ENCODE measurements at regions not wholly inside any gene's neighbourhood (a gene's known extent, or its start where the extent isn't known, plus 50 kb on each side); places are given as distances from the start of the nearest gene placed in this dataset.
A peak's percentile ranks its signal among the peaks of the same experiment; 100 is the strongest.

DNA sequence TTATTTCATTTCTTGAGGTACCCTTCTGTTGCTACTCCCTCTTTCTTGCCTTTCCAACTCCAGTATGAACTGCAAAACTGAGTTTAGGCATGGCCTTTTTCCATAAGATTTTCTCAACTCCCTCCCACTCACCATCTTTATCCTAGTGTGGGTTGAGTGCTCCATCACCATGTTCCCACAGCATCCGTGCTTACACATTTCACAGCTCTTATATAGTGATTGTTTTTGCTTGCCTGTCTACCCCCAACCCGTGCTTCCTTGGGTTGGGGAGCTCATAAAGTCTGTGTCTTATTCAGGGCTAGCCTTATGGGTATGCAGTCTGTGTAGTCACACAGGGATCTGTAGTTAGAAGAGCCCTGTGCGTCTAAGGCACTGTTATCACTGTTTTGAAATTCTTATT is 68.2 kb upstream of the CCDC190 start:
- in situ Hi-C loops (cut with HindIII; ENCODE audit: low pct_unique_long_range_greater_than_20kb, low sequenced_read_pairs) = no loop called here
- no peak for TF ChIP-seq JUND (IDR thresholded peaks at IDR 0.05; ENCODE audit: low read depth)
- no peak for DNase-seq (ENCODE audit: low read depth in 1 of 2, low spot score in 1 of 2)

DNA sequence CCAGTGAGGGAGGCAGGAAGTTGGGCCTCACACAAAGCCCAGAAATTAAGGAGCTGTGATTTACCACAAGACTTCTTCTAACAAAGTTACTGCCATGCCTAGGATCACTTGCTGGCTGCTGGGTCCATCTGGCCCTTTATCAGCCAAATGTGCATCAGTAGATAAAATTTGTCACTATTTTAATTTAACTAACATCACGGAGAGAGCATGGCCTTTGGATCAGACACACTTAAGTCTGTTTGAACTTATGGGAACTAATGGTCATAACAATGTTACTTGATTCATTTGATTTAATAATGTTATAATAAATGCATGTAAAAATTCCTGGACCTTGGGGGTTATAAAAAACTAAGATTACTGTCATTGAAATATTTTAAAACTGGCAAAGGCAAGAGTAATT is 67.2 kb upstream of the CCDC190 start:
- in situ Hi-C loops (cut with HindIII; ENCODE audit: low pct_unique_long_range_greater_than_20kb, low sequenced_read_pairs) = no loop called here
- no peak for DNase-seq (ENCODE audit: low read depth in 1 of 2, low spot score in 1 of 2)
- no peak for TF ChIP-seq JUND (IDR thresholded peaks at IDR 0.05; ENCODE audit: low read depth)

DNA sequence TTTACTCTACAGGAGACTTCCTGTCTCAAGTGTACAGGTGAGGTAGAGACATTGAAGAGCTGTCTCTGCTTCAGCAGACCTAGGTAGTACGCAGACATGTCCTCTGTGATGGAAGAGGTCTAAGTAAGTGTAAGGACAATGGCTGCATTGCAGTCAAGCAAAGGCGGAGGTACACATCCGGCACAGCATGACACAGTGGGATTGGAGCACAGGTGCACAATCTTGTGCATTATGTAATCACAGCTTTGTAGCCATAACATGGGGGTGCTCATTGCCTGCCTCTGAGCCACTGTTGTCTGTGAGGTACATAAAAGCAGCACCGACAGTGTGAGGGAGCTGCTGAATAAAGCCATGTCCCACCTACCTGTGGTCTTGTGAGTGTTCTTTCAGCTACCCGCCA is 66.4 kb upstream of the CCDC190 start:
- TF ChIP-seq JUND (IDR thresholded peaks at IDR 0.05; ENCODE audit: low read depth) = no peak
- no peak for DNase-seq (ENCODE audit: low read depth in 1 of 2, low spot score in 1 of 2)
- in situ Hi-C loops (cut with HindIII; ENCODE audit: low pct_unique_long_range_greater_than_20kb, low sequenced_read_pairs) = no loop called here

DNA sequence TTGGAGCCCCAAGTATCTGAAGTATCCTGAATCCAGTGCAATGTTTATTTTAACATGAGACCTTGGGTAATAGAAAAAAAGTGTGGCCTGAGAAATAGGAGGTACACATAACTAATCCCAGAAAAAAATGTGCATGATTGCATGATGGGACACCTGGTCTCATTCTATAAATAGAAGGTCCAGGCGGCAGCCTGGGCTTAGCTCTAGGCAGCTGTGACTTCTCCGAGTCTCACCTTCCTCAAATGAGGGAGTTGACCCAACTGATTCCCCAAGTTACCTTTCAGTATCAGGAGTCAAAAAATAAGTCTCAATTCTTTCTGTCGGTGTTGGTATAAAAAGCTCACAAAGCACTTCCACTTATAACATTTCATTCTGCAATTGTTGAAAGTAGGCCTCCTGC is 65.9 kb upstream of the CCDC190 start:
- in situ Hi-C loops (cut with HindIII; ENCODE audit: low pct_unique_long_range_greater_than_20kb, low sequenced_read_pairs) = no loop called here
- no peak for DNase-seq (ENCODE audit: low read depth in 1 of 2, low spot score in 1 of 2)
- TF ChIP-seq JUND (IDR thresholded peaks at IDR 0.05; ENCODE audit: low read depth) = no peak

DNA sequence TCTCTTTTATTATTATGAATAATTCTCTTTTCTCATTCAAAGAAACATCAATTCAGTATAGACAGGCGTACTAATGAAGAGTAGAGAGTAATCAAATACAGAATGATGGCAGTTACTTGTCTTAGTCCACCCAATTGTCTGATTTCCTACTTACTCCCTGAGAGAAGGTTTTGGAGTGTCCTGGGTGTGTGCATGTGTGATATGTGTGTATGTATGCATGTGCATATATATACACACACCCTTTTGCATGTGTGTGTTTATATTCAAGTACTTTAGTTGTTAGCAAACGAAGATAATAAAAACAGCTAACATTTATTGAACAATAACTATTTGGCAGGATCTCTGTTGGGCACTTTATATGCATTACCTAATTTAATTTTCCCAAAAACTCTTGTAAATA is 63.2 kb upstream of the CCDC190 start:
- in situ Hi-C loops (cut with HindIII; ENCODE audit: low pct_unique_long_range_greater_than_20kb, low sequenced_read_pairs) = no loop called here
- TF ChIP-seq JUND (IDR thresholded peaks at IDR 0.05; ENCODE audit: low read depth) = no peak
- no peak for DNase-seq (ENCODE audit: low read depth in 1 of 2, low spot score in 1 of 2)

DNA sequence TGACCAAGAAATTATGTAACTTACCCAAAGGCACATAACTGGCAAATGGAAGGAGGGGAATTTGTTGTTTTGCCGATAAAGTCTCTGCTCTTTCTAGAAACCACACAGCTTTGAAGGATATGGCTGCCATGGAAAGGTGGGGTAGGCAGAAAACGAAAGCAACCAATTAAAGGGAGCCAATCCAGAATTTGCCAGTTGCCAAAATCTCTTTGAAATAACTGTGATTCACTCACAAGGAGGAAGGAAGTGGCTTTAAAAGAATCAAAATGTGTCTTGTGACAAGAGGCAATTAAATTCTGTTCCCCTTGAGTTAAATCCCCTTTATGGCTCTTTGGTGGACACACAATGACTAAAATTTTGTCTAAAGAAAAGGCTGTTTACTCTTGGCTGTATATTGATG is 61.2 kb upstream of the CCDC190 start:
- no peak for TF ChIP-seq JUND (IDR thresholded peaks at IDR 0.05; ENCODE audit: low read depth)
- in situ Hi-C loops (cut with HindIII; ENCODE audit: low pct_unique_long_range_greater_than_20kb, low sequenced_read_pairs) = no loop called here
- no peak for DNase-seq (ENCODE audit: low read depth in 1 of 2, low spot score in 1 of 2)

DNA sequence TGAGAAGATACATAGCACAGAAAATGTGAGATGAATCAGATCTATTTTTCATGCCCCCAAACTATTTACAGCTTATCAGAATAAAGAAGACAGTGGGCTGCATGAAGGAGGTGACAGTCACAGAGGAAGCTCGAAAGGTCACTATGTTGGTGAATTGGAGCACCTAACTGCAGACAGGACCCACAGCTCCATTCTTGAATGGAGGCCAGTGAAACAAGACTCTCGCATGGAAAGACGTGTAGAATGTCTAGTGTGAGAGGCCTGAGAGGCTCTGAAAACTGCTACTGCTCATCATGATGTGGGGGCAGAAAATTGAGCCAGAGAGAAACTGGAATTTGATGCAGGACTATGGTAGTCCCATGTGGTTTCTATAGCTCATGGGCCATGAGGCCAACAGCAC is 60.3 kb upstream of the CCDC190 start:
- TF ChIP-seq JUND (IDR thresholded peaks at IDR 0.05; ENCODE audit: low read depth) = no peak
- in situ Hi-C loops (cut with HindIII; ENCODE audit: low pct_unique_long_range_greater_than_20kb, low sequenced_read_pairs) = no loop called here
- DNase-seq (ENCODE audit: low read depth in 1 of 2, low spot score in 1 of 2) = no peak

DNA sequence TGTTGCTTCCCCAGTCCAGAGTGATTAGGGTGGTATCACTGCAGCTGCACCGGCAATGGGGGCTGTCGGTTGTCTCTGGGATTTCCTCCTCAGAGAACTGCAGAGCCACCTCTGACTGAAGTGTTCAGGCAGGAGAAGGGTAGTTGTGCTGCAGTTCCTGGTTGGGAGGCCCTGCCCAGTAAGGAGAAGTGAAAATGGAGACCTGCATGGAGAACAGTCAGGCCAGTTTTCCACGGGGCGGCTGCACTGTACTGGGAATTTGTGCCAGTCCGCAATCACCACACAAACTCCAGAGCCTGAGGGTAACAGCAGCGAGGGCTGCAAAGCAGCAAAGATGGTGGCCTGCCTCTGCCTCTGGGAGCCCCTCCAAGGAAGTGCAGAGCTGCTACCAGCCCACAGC is 58.1 kb upstream of the CCDC190 start:
- DNase-seq (ENCODE audit: low read depth in 1 of 2, low spot score in 1 of 2) = no peak
- in situ Hi-C loops (cut with HindIII; ENCODE audit: low pct_unique_long_range_greater_than_20kb, low sequenced_read_pairs) = no loop called here
- TF ChIP-seq JUND (IDR thresholded peaks at IDR 0.05; ENCODE audit: low read depth) = no peak

DNA sequence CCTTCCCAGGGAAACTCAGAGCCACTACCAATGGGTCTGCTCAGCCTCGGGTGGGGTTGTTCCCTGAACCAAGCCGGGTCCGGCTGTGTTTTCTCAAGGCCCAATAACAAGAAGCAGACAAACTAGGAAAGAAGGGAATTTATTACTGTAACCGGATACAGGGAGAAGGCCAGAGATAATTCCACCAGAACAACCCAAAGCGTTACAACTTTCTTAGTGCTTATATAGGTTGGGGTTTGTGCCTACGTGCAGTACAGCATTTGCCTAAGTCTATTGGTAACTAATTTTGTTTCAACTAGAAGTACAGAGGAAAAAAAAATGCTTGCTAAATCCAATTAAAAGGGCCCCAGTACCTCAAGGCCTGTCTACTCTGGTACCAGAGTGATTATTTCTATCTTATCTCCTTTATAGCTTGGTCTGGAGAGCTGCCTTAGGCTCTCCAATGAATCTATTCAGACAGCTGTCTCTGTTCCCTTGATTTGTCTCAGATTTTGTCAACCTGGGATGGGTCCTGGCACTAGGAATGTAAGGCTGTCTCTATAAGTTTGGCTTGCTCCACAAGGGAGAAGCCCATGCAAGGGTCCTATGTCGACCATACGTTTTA is 57.3 kb upstream of the CCDC190 start:
- no peak for DNase-seq (ENCODE audit: low read depth in 1 of 2, low spot score in 1 of 2)
- in situ Hi-C loops (cut with HindIII; ENCODE audit: low pct_unique_long_range_greater_than_20kb, low sequenced_read_pairs) = no loop called here
- TF ChIP-seq JUND (IDR thresholded peaks at IDR 0.05; ENCODE audit: low read depth) = no peak

DNA sequence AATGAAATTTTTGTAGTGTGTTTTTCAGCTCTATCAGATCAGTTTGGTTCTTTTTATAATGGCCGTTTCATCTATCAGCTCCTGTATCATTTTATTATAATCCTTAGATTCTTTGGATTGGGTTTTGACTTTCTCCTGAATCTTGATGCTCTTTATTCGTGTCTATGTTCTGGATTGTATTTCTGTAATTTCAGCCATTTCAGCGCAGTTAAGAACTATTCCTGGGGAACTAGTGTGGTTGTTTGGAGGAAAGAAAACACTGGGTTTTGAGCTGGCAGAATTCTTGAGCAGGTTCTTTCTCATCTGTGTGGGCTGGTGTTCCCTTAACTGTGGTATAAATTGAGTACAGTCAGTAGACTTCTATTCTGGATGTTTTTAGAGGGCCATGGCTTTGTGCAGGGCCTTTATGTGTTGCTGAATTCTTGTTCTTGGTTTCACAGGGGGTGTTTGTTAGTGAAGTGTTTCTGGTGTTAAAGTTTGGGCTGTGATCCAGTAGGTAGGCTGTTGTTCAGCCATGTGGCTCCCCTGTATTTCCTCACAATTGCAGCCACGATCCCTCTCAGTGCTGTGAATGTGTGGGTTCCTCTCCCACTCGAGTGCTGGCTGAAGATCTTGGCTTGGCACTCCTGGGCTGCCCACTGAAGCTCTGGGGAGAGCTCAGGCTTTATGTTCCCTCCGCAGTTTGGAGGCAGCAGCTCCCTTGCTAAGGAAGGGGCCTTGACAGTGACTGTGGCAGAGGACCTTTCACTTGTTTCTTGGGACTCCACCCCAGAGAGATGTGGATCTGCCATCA is 56.0 kb upstream of the CCDC190 start:
- in situ Hi-C loops (cut with HindIII; ENCODE audit: low pct_unique_long_range_greater_than_20kb, low sequenced_read_pairs) = no loop called here
- DNase-seq (ENCODE audit: low read depth in 1 of 2, low spot score in 1 of 2) = no peak
- no peak for TF ChIP-seq JUND (IDR thresholded peaks at IDR 0.05; ENCODE audit: low read depth)

DNA sequence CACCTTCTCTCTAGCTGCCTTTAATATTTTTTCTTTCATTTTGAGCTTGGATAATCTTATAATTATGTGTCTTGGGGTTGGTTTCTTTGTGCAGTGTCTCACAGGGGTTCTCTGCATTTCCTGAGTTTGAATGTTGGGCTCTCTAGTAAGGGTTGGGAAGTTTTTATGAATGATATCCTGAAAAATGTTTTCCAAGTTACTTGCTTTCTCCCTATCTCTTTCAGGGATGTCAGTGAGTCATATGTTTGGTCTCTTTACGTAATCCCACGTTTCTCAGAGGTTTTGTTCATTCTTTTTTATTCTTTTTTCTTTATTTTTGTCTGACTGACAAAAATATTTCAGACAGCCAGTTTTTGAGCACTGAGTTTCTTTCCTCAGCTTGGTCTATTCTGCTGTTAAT is 55.4 kb upstream of the CCDC190 start:
- in situ Hi-C loops (cut with HindIII; ENCODE audit: low pct_unique_long_range_greater_than_20kb, low sequenced_read_pairs) = no loop called here
- TF ChIP-seq JUND (IDR thresholded peaks at IDR 0.05; ENCODE audit: low read depth) = no peak
- no peak for DNase-seq (ENCODE audit: low read depth in 1 of 2, low spot score in 1 of 2)

DNA sequence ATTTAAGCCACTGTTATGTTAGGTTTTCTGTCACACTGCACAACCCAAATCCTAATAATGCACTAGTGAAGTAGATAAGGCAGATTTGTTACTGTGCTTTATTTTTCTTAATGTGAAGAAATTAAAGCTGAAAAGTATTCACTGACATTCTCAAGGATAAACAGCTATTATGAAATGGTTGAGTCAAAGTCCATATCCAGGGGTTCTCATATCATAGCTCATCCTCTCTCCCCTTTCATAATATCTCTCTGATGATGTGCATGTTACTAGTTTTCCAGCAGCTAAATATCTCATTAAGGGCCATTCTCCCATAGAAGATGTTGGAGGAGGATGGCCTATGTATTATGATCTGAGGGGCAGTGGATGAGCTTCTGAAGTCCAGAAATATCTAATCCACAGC is 53.6 kb upstream of the CCDC190 start:
- no peak for TF ChIP-seq JUND (IDR thresholded peaks at IDR 0.05; ENCODE audit: low read depth)
- in situ Hi-C loops (cut with HindIII; ENCODE audit: low pct_unique_long_range_greater_than_20kb, low sequenced_read_pairs) = no loop called here
- DNase-seq (ENCODE audit: low read depth in 1 of 2, low spot score in 1 of 2) = no peak

DNA sequence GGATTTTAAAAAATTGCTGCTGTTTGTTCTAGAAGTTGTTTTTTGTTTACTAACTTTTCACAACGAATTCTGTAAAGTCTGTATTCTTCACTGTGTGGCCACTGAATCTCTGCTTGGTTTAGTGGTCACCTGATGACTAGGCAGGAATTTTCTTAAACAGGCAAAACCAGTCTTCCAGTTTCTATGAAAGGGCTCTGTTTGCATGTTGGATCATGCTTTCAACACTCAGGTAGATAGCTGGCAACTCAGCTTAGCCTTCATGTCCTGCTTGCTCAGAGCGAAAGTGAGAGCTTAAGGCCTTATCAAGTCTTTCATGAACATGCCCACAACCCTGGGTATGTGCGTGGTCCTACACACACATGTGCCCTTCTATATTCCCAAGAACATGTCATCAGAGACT is 52.4 kb upstream of the CCDC190 start:
- no peak for TF ChIP-seq JUND (IDR thresholded peaks at IDR 0.05; ENCODE audit: low read depth)
- peak in 1 of 2 experiments; percentile 86 for DNase-seq (ENCODE audit: low read depth in 1 of 2, low spot score in 1 of 2)
- in situ Hi-C loops (cut with HindIII; ENCODE audit: low pct_unique_long_range_greater_than_20kb, low sequenced_read_pairs) = no loop called here
